Lung microvascular endothelial cell (primary cell): ENCODE measurements at regions not wholly inside any gene's neighbourhood (a gene's known extent, or its start where the extent isn't known, plus 50 kb on each side); places are given as distances from the start of the nearest gene placed in this dataset.
A peak's percentile ranks its signal among the peaks of the same experiment; 100 is the strongest.
"Not testable (repeated sequence)": the region's sequence is repeated elsewhere in the genome, so short reads cannot be mapped to it uniquely, and the experiment has no call there.

ENCODE experiments used
- DNase-seq, 2 donors: peaks; one replicate each; pipeline versions ENCODE4 v3.0.0 to v3.0.0-alpha.2; 2010; ENCODE audit warnings: low read depth in 2 of 2

DNA sequence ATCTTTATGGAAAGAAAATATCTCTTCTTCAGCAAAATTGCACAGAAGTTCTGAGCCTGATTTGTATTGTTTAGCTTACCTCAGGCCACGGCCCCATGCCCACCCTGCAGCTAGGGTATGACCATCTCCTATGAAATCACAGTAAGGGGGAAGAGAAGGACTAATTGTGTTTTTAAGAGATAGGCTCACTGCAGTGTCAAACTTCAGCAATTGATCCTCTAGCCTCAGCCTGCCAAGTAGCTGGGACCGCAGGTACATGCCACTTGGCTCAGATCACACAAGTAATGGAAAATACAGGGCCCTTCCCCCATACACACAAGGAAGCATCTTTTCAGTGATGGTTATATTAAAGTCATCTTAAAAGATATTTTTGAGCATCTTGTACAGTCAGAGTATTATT lies 60.0 kb downstream of the DMAC1 start:
- DNase-seq: no peak

DNA sequence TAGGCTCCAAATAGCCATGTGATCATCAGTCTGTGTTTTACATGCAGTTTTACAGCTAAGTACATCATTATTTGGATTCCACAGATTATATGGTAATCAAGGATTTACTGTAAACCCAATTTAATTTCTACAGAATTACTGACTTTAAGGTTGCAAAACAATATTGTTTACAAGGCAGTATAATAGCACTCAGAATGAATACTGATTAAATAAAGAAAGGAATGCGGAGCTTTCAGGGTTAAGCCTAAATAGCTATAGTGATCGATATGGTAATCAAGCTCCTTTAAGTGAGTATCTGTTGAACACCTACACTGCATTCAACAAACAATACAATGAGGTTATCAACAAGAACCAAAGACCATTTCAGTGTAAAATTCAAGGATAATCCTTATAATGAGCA lies 64.3 kb downstream of the DMAC1 start:
- DNase-seq: no peak

DNA sequence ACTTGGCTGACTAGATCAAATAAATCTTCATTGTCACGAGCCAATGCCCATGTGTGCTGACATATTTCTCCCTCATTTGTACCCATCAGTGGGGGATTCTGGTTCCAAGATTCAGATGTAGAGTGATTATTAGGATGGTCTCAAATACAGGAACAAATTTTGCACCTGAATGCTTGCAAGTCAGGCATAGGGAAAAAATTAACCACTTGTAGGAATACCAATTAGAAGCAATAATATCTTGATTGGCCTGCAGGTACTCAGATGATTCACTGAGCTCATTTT lies 69.5 kb downstream of the DMAC1 start:
- no peak for DNase-seq

DNA sequence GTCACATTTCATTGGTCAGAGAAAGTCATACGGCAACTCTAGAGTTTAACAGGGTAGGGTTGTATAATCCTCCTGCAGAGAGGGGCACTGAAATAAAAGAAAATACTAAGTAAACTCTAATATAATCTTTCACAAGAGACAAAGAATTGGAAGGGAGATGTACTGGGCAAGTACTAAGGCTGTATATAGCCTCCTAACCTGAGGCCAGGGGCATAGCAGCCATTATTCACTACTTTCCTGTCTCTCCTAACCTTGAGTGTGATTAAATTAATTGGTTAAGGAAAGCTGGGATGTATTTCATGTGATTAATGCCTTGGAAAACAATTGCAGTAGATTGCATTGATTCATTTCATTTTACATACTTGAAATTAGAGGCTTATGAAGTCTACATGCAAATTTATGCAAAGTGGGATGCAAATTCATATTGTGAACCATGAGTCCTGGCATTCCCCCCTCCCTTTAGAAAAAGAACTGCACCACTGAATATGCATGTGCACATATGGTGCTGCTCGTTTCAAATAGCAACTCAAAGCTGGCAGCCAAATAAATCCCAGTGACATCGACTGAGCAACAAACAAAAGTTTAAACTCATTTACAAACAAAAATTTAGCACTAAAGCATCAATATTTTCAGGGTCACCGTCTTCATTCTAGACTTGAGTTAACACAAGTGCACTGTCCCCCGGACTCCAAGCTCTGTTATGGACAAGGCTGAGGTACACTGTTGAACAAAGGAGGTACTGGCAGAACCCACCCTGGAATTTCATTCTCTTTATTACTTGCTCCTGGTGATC lies 70.0 kb downstream of the DMAC1 start:
- DNase-seq: no peak

DNA sequence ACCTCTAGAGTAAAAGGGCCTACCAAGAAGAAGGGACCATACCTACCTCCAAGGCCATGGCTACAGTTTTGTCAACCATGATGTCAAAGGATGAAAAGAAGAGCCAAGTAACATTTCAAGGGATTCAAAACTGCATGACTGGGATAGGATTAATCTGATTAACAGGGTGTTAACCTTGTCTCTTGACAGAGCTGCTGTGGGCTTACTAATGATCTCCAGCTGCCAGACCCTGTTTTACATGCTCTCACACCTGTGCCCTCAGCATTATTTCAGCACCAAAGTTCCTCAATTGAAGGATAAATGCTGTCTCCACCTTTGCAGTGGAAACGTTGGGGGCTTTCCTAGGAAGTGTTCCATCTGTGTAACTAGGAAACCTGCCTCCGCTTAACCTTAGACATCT lies 78.3 kb downstream of the DMAC1 start:
- no peak for DNase-seq

DNA sequence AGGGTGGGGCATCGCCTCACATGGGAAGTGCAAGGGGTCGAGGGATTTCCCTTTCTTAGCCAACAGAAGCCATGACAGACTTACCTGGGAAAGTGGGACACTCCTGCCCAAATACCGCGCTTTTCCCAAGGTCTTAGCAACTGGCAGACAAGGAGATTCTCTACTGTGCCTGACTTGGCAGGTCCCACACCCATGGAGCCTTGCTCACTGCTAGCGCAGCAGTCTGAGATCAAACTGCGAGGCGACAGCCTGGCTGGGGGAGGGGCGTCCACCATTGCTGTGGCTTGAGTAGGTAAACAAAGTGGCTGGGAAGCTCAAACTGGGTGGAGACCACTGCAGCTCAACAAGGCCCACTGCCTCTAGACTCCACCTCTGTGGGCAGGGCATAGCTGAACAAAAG lies 86.5 kb downstream of the DMAC1 start:
- DNase-seq: not testable (repeated sequence)

DNA sequence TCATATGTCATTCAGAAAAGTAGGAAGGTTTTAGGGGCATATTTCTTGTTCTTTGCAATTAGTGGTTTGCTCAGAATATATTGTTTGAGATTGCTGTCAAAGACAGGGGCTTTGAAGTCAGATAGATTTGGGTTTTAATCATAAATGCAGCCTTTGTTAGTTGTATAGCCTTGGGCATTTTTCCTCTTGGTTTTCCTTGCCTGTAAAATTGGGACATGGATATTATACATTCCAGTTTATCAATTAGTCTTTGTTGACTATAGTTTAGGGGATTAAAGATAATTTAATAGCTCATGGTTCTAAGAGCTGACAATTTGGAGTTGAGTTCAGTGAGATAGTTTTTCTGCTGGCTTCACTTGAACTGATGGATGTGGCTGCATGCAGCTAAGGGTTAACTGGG lies 88.9 kb downstream of the DMAC1 start:
- DNase-seq: no peak

DNA sequence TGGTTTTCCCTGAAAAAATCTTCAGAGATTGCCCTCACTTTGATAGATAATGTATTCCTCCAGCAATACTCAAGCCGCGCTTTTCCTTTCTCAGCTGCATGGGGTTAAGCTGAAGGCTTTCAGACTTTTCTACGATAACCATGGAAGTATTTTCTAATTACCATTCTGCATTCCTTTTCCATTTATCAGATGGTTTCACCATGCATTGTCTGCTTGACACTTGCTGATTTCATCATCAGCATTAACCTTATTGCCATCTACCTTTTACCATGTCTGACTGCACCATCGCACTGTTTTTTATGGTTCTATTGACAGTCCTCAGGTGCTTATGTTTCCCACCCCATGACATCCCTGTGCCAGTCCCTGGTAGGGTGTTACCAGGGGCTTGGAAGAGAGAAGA lies 91.6 kb downstream of the DMAC1 start:
- DNase-seq: no peak

DNA sequence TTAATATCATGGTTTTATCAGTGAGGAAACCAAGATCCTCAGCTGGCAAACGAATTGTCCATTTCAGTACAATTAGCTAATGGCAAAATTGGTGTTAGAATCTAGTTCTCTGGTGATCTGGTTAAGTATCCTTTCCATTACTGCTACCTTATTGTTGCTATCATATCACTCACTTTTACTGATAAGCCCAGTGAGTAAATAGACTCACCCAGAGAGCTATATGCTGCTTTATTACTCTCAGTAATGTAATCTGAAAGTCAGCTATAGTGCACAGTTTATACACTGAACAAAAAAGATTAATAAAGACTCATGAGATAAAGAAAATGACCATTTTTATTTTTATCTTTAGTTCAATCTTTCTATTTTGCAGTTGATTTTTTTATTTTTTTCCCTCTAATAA lies 95.0 kb downstream of the DMAC1 start:
- DNase-seq: no peak

DNA sequence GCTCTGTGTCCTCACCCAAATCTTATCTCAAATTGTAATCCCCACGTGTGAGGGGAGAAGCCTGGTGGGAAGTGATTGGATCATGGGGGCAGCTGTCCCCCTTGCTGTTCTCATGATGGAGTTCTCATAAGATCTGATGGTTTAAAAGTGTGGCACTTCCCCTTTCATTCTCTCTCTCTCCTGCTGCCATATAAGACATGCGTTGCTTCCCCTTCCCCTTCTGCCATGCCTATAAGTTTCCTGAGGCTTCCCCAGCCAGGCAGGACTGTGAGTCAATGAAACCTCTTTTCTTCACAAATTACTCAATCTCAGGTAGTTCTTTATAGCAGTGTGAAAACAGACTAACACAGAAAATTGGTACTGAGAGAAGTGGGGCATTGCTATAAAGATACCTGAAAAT lies 107.7 kb downstream of the DMAC1 start:
- no peak for DNase-seq

DNA sequence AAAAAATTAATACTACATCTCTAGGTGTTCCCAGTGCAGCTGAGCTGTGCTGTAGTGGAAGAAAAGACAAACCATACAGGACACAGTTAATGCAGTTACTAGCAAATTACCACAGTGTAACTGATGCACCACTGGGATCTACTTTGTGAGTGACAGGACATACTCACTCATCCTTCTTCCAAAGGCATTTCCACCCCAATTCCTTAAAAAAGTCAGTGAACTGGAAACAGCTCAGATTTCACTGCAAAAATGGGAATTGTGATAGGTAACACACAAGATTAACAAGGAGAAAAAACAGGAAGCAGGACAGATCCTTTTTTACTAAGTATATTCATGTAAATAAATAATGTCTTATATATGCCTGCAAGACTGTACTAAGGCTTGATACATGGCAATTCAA lies 109.6 kb downstream of the DMAC1 start:
- DNase-seq: no peak

DNA sequence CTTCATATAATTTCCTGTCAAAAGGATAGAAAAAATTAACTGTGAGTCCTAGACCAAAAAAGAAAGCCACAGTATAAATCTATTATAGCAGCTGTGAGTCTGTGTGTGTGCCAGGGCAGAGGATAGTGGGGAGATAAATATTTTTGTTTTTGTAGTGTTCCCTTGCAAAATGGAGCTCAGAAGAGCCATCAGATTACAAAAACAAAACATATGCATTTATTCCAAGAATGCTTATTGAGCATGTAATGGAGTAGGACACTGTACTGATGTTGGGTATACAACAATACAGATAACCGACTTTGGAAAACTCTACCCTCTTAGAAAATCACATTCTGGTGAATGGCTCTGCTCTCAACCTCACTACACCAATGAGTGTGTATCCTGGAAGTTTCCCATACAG lies 111.0 kb downstream of the DMAC1 start:
- DNase-seq: no peak

DNA sequence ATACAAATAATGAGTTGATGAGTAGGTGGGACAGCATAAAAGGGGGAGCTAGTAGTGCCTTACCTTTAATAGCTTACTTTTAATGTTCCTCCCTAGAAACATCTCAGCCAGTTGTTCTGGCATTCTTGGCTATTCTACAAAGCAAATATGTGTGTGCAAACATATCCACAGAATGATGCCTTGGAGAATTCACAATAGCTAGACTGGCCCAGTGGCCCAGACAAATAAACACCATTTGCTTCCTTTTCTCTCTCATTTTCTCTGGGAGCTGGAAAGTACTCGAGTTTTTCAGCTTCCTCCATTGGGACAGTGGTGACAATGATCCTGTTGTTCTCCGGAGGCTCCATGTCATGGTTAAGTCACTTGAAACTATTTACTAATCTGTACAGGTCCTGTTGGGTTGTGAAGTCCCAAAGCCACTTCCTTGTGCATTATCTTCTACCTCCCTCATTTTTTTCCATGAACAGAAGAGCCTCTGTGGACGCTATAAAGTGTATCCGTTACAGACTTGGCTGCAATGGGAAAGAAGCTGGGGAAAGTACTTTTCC lies 122.9 kb downstream of the DMAC1 start:
- DNase-seq: no peak

DNA sequence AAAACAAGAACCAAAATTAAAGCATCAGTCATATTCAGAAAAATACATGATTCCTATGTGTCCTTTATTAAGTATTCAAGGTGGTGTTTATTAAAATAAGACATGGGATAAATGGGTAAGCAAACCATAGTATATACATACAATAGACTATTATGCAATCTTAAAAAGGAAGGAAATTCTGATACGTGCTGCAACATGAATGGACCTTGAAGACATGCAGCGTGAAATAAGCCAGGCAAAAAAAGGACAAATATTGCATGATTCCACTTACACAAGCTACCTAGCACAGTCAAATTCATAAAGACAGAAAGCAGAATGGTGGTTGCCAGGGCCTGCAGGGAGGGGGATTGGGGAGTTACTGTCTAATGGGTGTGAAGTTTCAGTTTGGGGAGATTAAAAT lies 127.7 kb downstream of the DMAC1 start:
- DNase-seq: no peak

DNA sequence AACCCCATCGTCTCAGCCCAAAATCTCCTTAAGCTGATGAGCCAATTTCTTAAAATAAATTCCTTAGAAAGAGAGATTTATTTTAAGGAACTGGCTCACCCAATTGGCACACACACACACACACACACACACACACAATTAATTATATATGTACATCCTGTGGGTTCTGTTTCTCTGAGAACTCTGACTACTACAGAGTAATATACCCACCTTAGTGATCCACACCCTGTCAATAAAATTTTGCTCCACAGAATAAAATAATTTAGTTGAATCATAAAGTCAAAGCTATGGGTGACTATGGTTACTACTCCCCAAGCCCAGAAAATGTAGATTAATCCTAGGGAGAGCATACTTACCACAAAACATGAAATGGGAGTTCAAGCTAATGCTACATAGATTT lies 131.0 kb downstream of the DMAC1 start:
- no peak for DNase-seq

DNA sequence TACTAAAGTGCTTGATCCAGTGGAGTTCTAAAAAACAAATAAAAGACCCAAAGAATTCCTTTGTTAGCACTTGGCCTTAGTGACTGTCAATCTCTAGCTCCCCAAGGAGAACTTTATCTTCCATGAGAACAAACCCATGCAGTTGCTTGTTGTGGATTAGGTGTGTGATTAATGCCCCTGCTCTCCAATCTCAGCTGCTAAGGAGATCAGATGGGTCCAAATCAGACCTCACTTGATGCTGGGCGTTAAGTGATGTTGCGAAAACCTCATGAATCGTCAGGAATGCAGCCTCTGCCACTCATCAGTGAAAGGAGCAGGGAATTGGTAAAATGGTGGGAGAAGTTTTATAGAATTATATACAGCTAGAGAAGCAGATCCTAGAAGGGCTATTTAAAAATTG lies 133.7 kb downstream of the DMAC1 start:
- no peak for DNase-seq

DNA sequence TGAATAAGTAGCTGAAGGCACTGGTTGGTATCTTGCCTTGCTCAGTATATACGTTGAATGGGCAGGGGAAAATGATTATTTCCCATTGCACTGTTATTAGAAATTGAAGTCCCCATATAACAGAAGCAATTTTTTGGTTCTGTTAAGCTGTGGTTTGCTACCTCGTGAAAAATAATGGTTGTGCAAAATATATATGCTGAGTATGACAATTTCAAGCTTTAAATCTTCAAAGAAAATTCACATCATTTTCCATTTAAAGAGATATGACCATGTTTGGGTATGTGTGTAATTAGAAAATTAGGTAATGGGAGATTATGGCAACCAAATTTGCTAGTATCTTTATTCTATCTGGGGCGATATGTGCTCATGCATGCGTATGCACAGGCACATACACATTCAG lies 139.8 kb downstream of the DMAC1 start:
- DNase-seq: no peak

DNA sequence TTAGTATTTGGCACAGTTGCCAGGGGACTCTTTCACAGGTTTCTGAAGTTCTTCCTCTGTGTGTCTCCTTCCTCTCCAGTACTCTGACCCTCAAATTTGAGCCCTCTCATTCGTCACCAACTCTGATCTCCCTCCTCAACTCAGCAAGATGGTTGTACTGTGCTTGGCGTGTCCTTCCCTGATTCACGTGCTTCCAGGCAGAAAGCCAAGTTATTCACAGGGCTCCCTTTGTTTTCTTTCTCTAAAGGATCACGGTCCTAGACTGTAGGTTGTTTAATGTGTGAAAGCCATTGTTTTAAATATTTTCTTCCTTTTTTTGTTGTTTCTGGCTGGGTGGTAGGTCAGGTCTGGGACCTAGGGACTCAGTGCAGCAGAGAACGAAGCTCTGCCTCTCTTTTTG lies 142.9 kb downstream of the DMAC1 start:
- peak; percentile 70 to 72 for DNase-seq

DNA sequence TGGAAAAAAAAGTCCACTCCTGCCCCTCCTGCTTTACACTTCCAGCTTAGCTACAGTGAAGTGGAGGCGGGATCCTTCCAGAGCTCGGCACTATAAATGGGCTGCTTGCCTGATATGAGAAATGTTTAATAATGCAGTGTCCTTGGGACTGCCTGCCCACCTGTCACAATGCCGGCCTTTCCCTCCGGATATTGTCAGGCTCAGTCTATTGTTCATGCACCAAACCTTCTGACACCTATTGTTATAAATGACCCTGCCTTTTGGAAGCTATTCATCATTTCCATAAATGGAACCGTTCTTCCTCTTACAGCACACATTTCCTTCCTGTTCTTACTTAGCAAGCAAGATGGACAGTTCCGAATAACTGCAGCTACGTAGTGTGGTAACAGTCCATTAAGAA lies 146.3 kb downstream of the DMAC1 start:
- peak; percentile 79 to 91 for DNase-seq

DNA sequence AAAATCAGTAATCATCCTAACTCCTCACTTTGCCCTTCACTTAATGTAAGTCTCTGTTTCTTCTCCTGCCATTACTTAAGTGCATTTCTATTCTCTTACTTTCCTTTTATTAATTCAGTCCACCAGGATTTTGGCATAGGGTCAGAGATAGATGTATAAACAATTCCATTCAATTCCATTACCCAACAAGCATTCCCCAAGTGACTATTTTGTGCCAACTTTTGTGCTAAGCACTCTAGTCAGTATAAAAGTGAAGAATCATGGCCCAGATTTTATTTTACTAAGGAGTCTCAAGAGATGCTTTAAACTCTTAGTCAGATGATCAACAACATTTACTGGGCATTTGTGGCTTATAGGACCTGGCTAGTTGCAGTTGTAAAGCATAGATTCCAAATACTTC lies 159.3 kb downstream of the DMAC1 start:
- no peak for DNase-seq

DNA sequence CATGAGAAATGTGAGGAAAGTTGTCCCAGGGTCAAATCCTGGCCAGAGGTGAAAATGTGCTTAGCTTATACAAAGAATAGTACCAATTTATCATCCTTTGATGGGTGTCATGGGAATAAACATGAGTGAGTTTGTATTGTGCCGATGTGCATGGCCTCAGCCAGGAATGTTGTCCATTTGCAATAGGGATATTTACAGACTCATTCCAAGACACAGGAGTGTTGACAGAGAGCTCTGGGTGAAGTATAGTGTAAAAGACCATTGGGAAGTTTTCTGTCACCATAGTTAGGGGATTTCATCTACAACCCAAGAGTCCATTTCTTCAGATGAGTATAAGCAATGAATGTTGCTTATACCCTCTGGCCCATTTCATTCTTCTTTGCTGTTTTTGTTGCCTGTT lies 160.1 kb downstream of the DMAC1 start:
- no peak for DNase-seq

DNA sequence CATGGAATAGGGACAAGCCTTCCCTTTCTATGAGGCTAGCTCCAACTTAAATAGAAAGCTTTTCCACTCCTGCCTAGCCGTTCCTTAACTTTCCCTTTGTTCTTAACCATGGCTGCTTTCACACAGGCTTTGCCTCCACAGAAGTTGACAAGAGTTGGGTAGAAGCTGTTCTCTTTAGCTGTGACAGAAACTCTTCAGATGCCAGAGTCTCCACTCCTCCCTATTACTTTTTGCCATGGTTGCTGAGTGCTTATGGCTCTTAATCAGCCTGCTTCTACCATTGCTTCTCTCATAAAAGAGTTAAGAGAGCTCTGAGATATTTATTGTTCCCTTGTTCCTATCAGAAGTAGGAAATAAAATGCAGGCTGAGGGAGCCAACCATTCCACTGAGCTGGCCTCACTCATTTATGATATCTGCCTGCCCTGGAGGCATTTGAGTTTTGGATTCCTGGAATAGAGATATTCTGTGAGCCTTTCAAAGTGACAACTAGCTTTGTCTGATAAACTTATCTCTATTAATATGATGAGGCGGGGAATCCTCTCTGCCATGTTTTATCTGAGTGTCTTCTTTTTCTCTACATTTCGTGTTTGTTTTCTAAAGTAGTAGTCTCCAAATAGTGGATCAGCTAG lies 162.6 kb downstream of the DMAC1 start:
- no peak for DNase-seq

DNA sequence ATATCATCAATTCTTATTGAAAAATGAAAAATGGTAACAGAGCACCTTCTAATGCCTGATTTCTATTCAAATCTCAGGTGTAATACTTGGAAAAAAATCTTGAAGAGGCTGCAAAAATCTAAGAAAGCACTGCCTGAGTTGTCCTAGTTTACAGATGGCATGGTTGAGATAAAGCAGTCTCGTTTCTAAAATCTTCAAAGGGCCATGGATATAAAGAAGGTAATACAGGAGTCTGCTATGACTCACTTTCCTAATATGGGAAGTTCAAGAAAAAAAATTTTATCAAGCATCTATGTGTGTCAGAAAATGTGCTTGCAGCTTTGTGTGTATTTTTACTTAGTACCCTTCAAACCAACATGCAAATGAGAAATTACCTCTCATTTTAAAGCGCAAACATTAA lies 163.3 kb downstream of the DMAC1 start:
- no peak for DNase-seq
